Activated naive CD4-positive, alpha-beta T cell treated with anti-CD3 and anti-CD28 coated beads, Interleukin-2, amount 50 U/mL, for 72 hours (primary cell): ENCODE measurements at regions not wholly inside any gene's neighbourhood (a gene's known extent, or its start where the extent isn't known, plus 50 kb on each side); places are given as distances from the start of the nearest gene placed in this dataset.

Experiments used
- ATAC-seq, 2 donors: fragments of 150-1000 bp; cut with Tn5 transposase; 2 replicates each; pipeline ENCODE4 v1.10.0; 2021; ENCODE audit warnings: mild to moderate bottlenecking in 2 of 2, moderate library complexity in 2 of 2
- DNase-seq, 2 donors: peaks; one replicate each; pipeline ENCODE4 v3.0.0; 2021 to 2022; ENCODE audit warnings: low spot score in 2 of 2
- H3K27ac Mint-ChIP-seq, 2 donors: one replicate each; pipeline ENCODE4 v1.8.0; 2022; ENCODE audit warnings: mild to moderate bottlenecking in 2 of 2, mixed read lengths in 2 of 2
- H3K36me3 Mint-ChIP-seq, 2 donors: one replicate each; pipeline ENCODE4 v1.8.0; 2022; ENCODE audit warnings: mixed read lengths in 2 of 2
- H3K9me3 Mint-ChIP-seq, 2 donors: one replicate each; pipeline ENCODE4 v1.8.0; 2022; ENCODE audit warnings: mixed read lengths in 2 of 2

DNA sequence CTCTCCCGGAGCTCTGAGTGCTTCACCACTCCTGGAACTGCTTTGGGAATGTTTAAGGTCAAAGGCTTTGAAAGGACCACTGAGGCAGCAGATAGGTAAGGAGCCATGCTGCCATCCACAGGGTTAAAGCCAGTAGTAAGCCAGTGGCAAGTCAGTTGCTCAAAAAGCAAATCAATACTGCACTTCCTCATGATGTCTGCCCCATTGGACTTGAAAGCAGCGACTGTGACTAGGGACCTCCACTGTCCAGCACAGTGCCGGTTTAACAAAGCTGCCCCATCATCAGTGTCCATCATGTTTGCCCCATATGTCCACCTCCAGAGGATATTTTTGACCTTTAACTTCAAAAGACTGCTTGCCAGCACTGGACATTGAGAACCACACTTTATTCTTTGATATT lies 49.9 kb upstream of the FGF13 start:
- ATAC-seq: no peak
- H3K36me3 Mint-ChIP-seq: no peaks in the 10 kb centered on the region
- no peaks in the 10 kb centered on the region for H3K9me3 Mint-ChIP-seq
- H3K27ac Mint-ChIP-seq: no peak overlapping the region
- no peak for DNase-seq
